Suppressor macrophage treated with lipopolysaccharide for 1 hour (primary cell): ENCODE measurements at regions not wholly inside any gene's neighbourhood (a gene's known extent, or its start where the extent isn't known, plus 50 kb on each side); places are given as distances from the start of the nearest gene placed in this dataset.
"Not testable (repeated sequence)": the region's sequence is repeated elsewhere in the genome, so short reads cannot be mapped to it uniquely, and the experiment has no call there.

Source experiments
- DNase-seq, 3 donors: peaks; one replicate each; pipeline ENCODE4 v3.0.0-alpha.2; 2020 to 2022

- no peak for DNase-seq
Observed at GRCh38 chr5:110872963-110873362, 134.2 kb downstream of the SLC25A46 start.

- no peak for DNase-seq
Observed at GRCh38 chr5:110873773-110874437, 135.1 kb downstream of the SLC25A46 start.

DNA sequence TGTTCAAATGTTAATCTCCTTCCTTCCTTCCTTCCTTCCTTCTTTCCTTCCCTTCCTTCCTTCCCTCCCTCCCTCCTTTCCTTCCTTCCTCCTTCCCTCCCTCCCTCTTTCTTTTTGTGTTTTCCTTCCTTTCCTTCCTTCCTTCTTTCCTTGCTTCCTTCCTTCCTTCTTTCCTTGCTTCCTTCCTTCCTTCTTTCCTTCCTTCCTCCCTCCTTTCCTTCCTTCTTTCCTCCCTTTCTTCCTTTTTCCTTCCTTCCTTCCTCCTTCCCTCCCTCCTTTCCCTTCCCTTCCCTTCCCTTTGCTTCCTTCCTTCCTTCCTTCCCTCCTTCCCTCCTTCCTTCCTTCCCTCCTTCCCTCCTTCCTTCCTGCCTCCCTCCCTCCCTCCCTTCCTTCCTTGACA lies 136.3 kb downstream of the SLC25A46 start:
- DNase-seq = not testable (repeated sequence)

DNA sequence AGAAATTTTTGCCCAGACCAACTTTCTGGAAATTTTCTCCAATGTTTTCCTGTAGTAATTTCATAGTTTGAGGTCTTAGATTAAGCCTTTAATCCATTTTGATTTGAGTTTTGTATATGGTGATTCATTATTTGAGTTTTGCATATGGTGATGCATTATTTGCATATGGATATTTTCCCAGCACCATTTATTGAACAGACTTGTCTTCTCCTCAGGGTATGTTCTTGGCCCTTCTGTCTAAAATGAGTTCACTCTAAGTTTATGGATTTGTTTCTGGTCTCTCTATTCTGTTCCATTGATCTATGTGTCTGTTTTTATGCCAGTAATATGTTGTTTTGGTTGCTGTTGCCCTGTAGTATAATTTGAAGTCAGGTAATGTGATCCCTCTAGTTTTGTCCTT lies 139.3 kb downstream of the SLC25A46 start:
- DNase-seq = no peak

GRCh38 chr5:110879675-110880074 lies 140.9 kb downstream of the SLC25A46 start:
- DNase-seq = no peak

GRCh38 chr5:110880413-110880812 lies 141.6 kb downstream of the SLC25A46 start:
- DNase-seq = no peak

GRCh38 chr5:110884005-110884404 lies 145.2 kb downstream of the SLC25A46 start:
- no peak for DNase-seq

- DNase-seq = not testable (repeated sequence)
Observed at GRCh38 chr5:110887170-110887569, 148.4 kb downstream of the SLC25A46 start.

- not testable (repeated sequence) for DNase-seq
Observed at GRCh38 chr5:110893854-110894483, 155.2 kb downstream of the SLC25A46 start.

- DNase-seq = no peak
Observed at GRCh38 chr5:110894805-110895204, 156.0 kb downstream of the SLC25A46 start.

DNA sequence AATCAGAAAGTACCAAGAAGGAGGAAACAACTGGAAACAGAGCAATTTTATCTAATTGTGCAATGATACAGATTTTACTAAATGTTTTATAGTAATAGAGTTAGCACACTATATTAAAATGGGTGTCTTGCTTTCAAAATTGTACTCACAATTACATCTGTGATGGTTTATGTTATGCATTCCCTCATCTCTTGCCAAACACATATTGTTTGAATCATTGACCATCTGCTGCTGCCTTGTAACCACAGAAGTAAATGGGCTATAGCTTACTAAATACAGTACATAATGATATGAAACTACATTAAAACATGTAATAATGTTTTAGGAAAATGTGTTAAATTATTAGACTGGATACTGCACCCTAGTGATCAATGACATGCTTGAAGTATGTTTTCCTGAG lies 158.1 kb downstream of the SLC25A46 start:
- DNase-seq = no peak

- no peak for DNase-seq
Observed at GRCh38 chr5:110899566-110900412, 161.0 kb downstream of the SLC25A46 start.

DNA sequence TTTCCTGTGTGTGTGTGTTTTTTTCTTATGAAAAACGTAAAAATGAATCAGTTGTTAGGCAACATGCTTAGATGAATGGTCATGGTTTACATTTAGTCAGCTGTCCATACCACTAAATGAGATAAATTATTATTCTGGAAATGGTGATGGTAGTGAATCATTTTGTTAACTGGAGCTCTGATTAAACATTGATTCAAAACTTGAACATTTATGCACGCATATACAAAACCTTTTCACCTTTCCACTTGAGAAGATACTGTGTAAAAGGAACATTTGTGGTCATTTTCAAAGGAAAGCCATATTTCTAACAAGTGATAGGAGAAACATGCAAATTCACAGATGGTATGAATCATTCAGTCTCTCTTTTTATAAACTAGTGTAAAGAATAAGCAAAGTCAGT lies 162.0 kb downstream of the SLC25A46 start:
- no peak for DNase-seq

- no peak for DNase-seq
Observed at GRCh38 chr5:110903966-110904365, 165.2 kb downstream of the SLC25A46 start.

GRCh38 chr5:110908848-110909247 lies 162.7 kb upstream of the TSLP start:
- no peak for DNase-seq

DNA sequence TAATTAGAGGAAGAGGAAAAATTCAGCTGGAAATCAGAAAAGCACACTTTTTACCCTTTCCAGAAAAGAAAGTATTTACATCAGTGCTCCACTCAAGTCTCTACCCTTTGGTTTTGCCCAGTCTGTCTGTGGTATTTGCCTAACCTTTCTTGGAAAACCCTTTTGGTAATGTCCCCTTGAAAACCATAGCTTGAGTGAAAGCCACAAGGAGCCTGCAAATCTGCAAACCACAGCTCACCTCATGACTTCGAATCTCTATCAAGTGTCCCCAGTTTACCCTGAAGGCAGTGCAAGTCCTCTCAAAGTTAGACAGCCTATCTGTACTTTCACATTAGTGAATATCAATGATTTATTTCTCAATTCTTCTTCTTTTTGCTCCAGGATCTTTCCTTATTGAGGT lies 162.1 kb upstream of the TSLP start:
- DNase-seq = no peak

DNA sequence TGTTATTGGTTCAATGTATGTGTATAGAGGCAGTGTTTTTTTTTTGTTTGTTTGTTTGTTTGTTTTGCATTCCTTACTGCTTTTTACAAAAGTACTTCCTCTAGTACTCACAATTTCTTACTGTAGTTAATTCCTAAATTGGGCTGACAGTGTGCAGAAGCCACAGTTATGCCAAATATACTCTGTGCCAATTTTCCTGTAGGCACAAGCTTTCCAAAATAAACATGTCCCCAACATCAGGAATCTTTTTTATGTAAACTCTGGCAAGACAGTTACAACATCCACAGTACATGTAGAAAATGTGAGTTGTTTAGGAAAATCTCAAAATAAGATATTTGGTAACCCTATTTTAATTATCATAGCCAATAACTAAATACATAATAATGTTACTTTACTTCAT lies 161.6 kb upstream of the TSLP start:
- no peak for DNase-seq

DNA sequence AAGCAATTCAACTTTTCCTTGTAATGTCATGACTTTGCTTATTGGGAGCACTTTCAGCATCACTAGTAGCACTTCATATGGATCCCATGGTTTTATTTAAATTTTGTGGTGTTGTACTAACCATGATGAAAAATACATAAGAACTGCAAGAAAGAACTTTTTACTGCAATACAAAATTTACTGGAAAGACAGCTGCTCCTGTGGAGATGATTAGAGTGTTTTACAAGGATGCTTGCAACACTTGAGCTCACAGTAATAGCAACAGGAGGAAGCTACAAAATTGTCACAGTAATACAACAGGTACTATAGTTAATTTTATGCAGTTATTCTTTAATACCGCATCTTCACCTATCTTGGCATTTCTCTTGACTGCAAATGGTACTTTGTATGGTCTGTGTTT lies 158.3 kb upstream of the TSLP start:
- DNase-seq = no peak

DNA sequence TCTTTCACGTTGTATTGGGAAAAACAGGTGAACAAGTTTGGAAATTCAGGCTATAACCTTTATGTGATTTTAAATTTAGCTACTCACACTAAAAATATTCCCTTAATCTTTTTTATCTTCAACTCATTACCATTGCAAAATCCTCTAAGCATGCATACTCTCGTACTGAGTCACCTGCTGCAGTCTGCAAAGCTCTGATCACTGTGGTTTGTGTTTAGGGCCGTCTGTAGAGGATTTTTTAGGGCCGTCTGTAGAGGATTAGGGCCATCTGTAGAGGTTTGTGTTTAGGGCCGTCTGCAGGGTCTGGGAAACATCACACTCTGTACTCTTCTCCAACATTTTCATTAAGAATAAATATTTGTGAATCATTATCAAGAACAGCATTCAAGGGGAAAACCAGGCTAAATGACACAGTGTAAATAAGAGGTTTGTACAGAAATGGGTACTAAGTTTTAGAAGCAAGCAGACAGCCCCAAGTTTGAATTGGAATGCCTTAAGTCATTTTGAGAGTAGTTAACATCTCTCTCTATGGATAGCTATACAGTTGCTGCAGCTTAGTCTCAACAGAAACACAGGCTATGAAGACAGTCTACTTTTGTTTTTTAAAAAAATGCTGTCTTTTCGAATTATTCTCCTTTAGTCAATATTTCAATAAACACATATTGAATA lies 155.0 kb upstream of the TSLP start:
- no peak for DNase-seq

- no peak for DNase-seq
Observed at GRCh38 chr5:110917161-110917875, 154.2 kb upstream of the TSLP start.

GRCh38 chr5:110918683-110919082 lies 152.8 kb upstream of the TSLP start:
- no peak for DNase-seq

- no peak for DNase-seq
Observed at GRCh38 chr5:110923971-110924370, 147.5 kb upstream of the TSLP start.

GRCh38 chr5:110925398-110925797 lies 146.1 kb upstream of the TSLP start:
- DNase-seq = no peak
